ENCODE measurements at regions not wholly inside any gene's neighbourhood (a gene's known extent, or its start where the extent isn't known, plus 50 kb on each side); places are given as distances from the start of the nearest gene placed in this dataset.

GRCh38 chr15:47461652-47462141 lies 255.6 kb upstream of the SEMA6D start:
- Histone ChIP-seq H3K4me3 (no peak overlapping the region), H3K36me3 (replicated peaks in 1 of 2) (no peaks in the 10 kb centered on the region), H3K27ac (no peak overlapping the region), H3K4me1 (replicated peaks in 1 of 2) (no peaks in the 10 kb centered on the region), H3K27me3 (no peaks in the 10 kb centered on the region), H3K9me3 (replicated peaks in 1 of 3) (no peaks in the 10 kb centered on the region)
- WGBS, 4 donors, result 88 to 93% (median 89%) methylated on average over 3 of the region's 3 CpGs
- TF ChIP-seq POLR2A (IDR thresholded peaks at IDR 0.05) (no peak), CTCF (IDR thresholded peaks at IDR 0.05) (no peak)
- DNase-seq, result no peak
- intact Hi-C loops (cut with DNase I), result no loop called here

DNA sequence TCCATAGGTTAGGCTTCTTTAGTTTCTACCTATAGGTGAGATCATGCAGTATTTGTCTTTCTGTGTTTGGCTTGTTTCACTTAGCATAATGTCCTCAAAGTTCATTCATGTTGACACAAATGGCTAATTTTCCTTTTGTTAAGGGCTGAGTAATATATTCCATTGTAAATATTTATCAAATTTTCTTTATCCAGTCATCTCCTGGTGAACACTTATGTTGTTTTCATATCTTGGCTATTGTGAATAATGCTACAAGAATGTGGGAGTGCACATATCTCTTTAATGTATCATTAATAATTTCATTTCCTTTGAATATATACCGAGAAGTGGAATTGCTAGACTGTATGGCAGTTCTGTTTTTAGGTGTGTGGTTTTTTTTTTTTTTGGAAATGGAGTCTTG lies 250.9 kb upstream of the SEMA6D start:
- no peak overlapping the region for H3K4me3 ChIP-seq
- no peak overlapping the region for H3K27ac ChIP-seq
- intact Hi-C loops (cut with DNase I), result no loop called here
- no peaks in the 10 kb centered on the region for H3K36me3 ChIP-seq (replicated peaks in 1 of 2)
- DNase-seq, result no peak
- TF ChIP-seq POLR2A (IDR thresholded peaks at IDR 0.05), result no peak
- TF ChIP-seq CTCF (IDR thresholded peaks at IDR 0.05), result no peak
- 46 to 61% (median 52%) methylated on average over 1 of the region's 1 CpG for WGBS, 4 donors
- no peaks in the 10 kb centered on the region for H3K4me1 ChIP-seq (replicated peaks in 1 of 2)
- no peaks in the 10 kb centered on the region for H3K27me3 ChIP-seq
- no peaks in the 10 kb centered on the region for H3K9me3 ChIP-seq (replicated peaks in 1 of 3)

- no peak overlapping the region for H3K4me3 ChIP-seq
- 79 to 83% (median 81%) methylated on average over 3 to 4 of the region's 4 CpGs for WGBS, 4 donors
- H3K36me3 ChIP-seq (replicated peaks in 1 of 2), result no peaks in the 10 kb centered on the region
- H3K9me3 ChIP-seq (replicated peaks in 1 of 3), result no peaks in the 10 kb centered on the region
- H3K27ac ChIP-seq, result no peak overlapping the region
- no peak for DNase-seq
- H3K4me1 ChIP-seq (replicated peaks in 1 of 2), result no peaks in the 10 kb centered on the region
- intact Hi-C loops (cut with DNase I), result no loop called here
- H3K27me3 ChIP-seq, result no peaks in the 10 kb centered on the region
- TF ChIP-seq POLR2A (IDR thresholded peaks at IDR 0.05) (no peak), CTCF (IDR thresholded peaks at IDR 0.05) (no peak)
Measured at GRCh38 chr15:47470983-47471382, 246.3 kb upstream of the SEMA6D start.

DNA sequence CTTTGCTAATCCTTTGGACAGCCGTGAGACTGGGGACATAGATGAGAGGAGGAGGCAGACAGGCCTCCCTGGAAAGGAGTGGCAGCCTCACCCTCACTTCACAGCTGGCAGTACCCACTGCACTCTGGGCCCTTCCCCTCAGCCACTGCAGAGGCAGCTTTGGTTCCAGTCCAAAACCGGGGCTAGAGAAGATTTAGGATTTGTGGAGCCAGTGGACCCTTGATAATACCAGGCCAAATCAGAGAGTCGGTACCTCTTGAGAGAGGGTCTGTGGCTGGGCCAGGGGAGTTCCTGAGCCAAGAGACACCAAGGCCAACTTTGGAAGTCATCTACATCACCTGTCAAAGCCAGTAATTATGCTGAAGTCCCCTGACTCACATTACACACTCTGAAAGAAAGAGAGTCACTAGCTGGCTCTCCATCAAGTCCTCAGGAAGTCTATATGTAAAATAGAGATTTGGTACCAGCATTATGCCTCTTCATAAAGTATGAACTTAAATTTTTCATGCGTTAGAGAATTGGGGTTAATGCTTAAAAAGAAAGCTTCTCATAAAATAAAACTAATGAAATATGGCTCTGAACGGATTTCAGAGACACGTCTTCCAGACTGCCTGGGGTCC lies 244.1 kb upstream of the SEMA6D start:
- Histone ChIP-seq H3K27ac (no peak overlapping the region), H3K4me1 (replicated peaks in 1 of 2) (peaks cover 0 to 6% of the 10 kb centered on the region in 2 donors), H3K36me3 (replicated peaks in 1 of 2) (no peaks in the 10 kb centered on the region), H3K27me3 (no peaks in the 10 kb centered on the region), H3K4me3 (no peak overlapping the region), H3K9me3 (replicated peaks in 1 of 3) (no peaks in the 10 kb centered on the region)
- no peak for DNase-seq
- WGBS, 4 donors, result 80 to 85% (median 82%) methylated on average over 6 of the region's 6 CpGs
- no peak for TF ChIP-seq CTCF (IDR thresholded peaks at IDR 0.05)
- no peak for TF ChIP-seq POLR2A (IDR thresholded peaks at IDR 0.05)
- intact Hi-C loops (cut with DNase I), result loop anchor here in 1 of 2 donors (2.0 kb wide), 1 partner anchor 512 kb away; no protein-coding TSS in a partner anchor

Data from adrenal gland (tissue), 9 donors.